ENCODE measurements at regions not wholly inside any gene's neighbourhood (a gene's known extent, or its start where the extent isn't known, plus 50 kb on each side); places are given as distances from the start of the nearest gene placed in this dataset.

- no peaks in the 10 kb centered on the region for H3K9me3 Mint-ChIP-seq
- H3K27me3 Mint-ChIP-seq (ENCODE audit: low read depth), result peaks cover 6% of the 10 kb centered on the region
- H3K4me3 Mint-ChIP-seq, result no peak overlapping the region
- no peak for ATAC-seq
- no peaks in the 10 kb centered on the region for H3K36me3 Mint-ChIP-seq (ENCODE audit: insufficient read depth)
- DNase-seq, result no peak
- H3K4me1 Mint-ChIP-seq (ENCODE audit: low read depth), result no peaks in the 10 kb centered on the region
These were observed 537.6 kb downstream of the TCERG1L start for GRCh38 chr10:130773941-130774340.

GRCh38 chr10:130774871-130775270 is 536.6 kb downstream of the TCERG1L start:
- no peak overlapping the region for H3K4me3 Mint-ChIP-seq
- peaks cover 6% of the 10 kb centered on the region for H3K27me3 Mint-ChIP-seq (ENCODE audit: low read depth)
- no peaks in the 10 kb centered on the region for H3K9me3 Mint-ChIP-seq
- DNase-seq (no peak), ATAC-seq (no peak)
- no peaks in the 10 kb centered on the region for H3K36me3 Mint-ChIP-seq (ENCODE audit: insufficient read depth)
- H3K4me1 Mint-ChIP-seq (ENCODE audit: low read depth), result no peaks in the 10 kb centered on the region

- Mint-ChIP-seq H3K36me3 (ENCODE audit: insufficient read depth) (no peaks in the 10 kb centered on the region), H3K27me3 (ENCODE audit: low read depth) (peaks cover 6% of the 10 kb centered on the region), H3K4me3 (no peak overlapping the region), H3K9me3 (no peaks in the 10 kb centered on the region), H3K4me1 (ENCODE audit: low read depth) (no peaks in the 10 kb centered on the region)
- DNase-seq, result no peak
- no peak for ATAC-seq
These were observed 536.2 kb downstream of the TCERG1L start for GRCh38 chr10:130775311-130775710.

- Mint-ChIP-seq H3K9me3 (no peaks in the 10 kb centered on the region), H3K4me1 (ENCODE audit: low read depth) (no peaks in the 10 kb centered on the region), H3K4me3 (no peak overlapping the region), H3K27me3 (ENCODE audit: low read depth) (peaks cover 6% of the 10 kb centered on the region), H3K36me3 (ENCODE audit: insufficient read depth) (no peaks in the 10 kb centered on the region)
- DNase-seq (no peak), ATAC-seq (no peak)
These were observed 534.8 kb downstream of the TCERG1L start for GRCh38 chr10:130776724-130777123.

GRCh38 chr10:130777507-130778165 is 533.9 kb downstream of the TCERG1L start:
- peaks cover 6% of the 10 kb centered on the region for H3K27me3 Mint-ChIP-seq (ENCODE audit: low read depth)
- no peaks in the 10 kb centered on the region for H3K36me3 Mint-ChIP-seq (ENCODE audit: insufficient read depth)
- H3K9me3 Mint-ChIP-seq, result no peaks in the 10 kb centered on the region
- no peaks in the 10 kb centered on the region for H3K4me1 Mint-ChIP-seq (ENCODE audit: low read depth)
- no peak overlapping the region for H3K4me3 Mint-ChIP-seq
- ATAC-seq (no peak), DNase-seq (no peak)

- Mint-ChIP-seq H3K9me3 (no peaks in the 10 kb centered on the region), H3K4me3 (no peak overlapping the region), H3K36me3 (ENCODE audit: insufficient read depth) (no peaks in the 10 kb centered on the region), H3K27me3 (ENCODE audit: low read depth) (peaks cover 4% of the 10 kb centered on the region), H3K4me1 (ENCODE audit: low read depth) (no peaks in the 10 kb centered on the region)
- ATAC-seq (no peak), DNase-seq (no peak)
These were observed 533.4 kb downstream of the TCERG1L start for GRCh38 chr10:130778166-130778545.

- no peak for DNase-seq
- Mint-ChIP-seq H3K27me3 (ENCODE audit: low read depth) (no peaks in the 10 kb centered on the region), H3K9me3 (no peaks in the 10 kb centered on the region), H3K4me1 (ENCODE audit: low read depth) (no peaks in the 10 kb centered on the region), H3K4me3 (no peak overlapping the region), H3K36me3 (ENCODE audit: insufficient read depth) (no peaks in the 10 kb centered on the region)
- no peak for ATAC-seq
These were observed 530.8 kb downstream of the TCERG1L start for GRCh38 chr10:130780763-130781162.

- DNase-seq (no peak), ATAC-seq (no peak)
- Mint-ChIP-seq H3K4me1 (ENCODE audit: low read depth) (no peaks in the 10 kb centered on the region), H3K27me3 (ENCODE audit: low read depth) (no peaks in the 10 kb centered on the region), H3K36me3 (ENCODE audit: insufficient read depth) (no peaks in the 10 kb centered on the region), H3K9me3 (no peaks in the 10 kb centered on the region), H3K4me3 (no peak overlapping the region)
These were observed 530.3 kb downstream of the TCERG1L start for GRCh38 chr10:130781206-130781605.

- Mint-ChIP-seq H3K36me3 (ENCODE audit: insufficient read depth) (no peaks in the 10 kb centered on the region), H3K4me3 (no peak overlapping the region), H3K9me3 (no peaks in the 10 kb centered on the region), H3K27me3 (ENCODE audit: low read depth) (no peaks in the 10 kb centered on the region), H3K4me1 (ENCODE audit: low read depth) (no peaks in the 10 kb centered on the region)
- ATAC-seq (no peak), DNase-seq (no peak)
These were observed 529.9 kb downstream of the TCERG1L start for GRCh38 chr10:130781623-130782022.

- Mint-ChIP-seq H3K36me3 (ENCODE audit: insufficient read depth) (no peaks in the 10 kb centered on the region), H3K4me3 (no peak overlapping the region), H3K9me3 (no peaks in the 10 kb centered on the region), H3K27me3 (ENCODE audit: low read depth) (no peaks in the 10 kb centered on the region), H3K4me1 (ENCODE audit: low read depth) (no peaks in the 10 kb centered on the region)
- DNase-seq (no peak), ATAC-seq (no peak)
These were observed 529.1 kb downstream of the TCERG1L start for GRCh38 chr10:130782467-130782866.

GRCh38 chr10:130784326-130784725 is 527.2 kb downstream of the TCERG1L start:
- H3K4me1 Mint-ChIP-seq (ENCODE audit: low read depth), result no peaks in the 10 kb centered on the region
- no peaks in the 10 kb centered on the region for H3K27me3 Mint-ChIP-seq (ENCODE audit: low read depth)
- H3K9me3 Mint-ChIP-seq, result no peaks in the 10 kb centered on the region
- no peak for ATAC-seq
- no peak for DNase-seq
- H3K4me3 Mint-ChIP-seq, result no peak overlapping the region
- H3K36me3 Mint-ChIP-seq (ENCODE audit: insufficient read depth), result no peaks in the 10 kb centered on the region

GRCh38 chr10:130786365-130786966 is 525.1 kb downstream of the TCERG1L start:
- no peak for DNase-seq

GRCh38 chr10:130787243-130787642 is 524.3 kb downstream of the TCERG1L start:
- Mint-ChIP-seq H3K4me1 (ENCODE audit: low read depth) (no peaks in the 10 kb centered on the region), H3K27me3 (ENCODE audit: low read depth) (no peaks in the 10 kb centered on the region), H3K36me3 (ENCODE audit: insufficient read depth) (no peaks in the 10 kb centered on the region), H3K4me3 (no peak overlapping the region), H3K9me3 (no peaks in the 10 kb centered on the region)
- ATAC-seq, result no peak
- DNase-seq, result no peak

More at GRCh38 chr10:130786365-130786966, 525.1 kb downstream of the TCERG1L start:
- Mint-ChIP-seq H3K4me3 (no peak overlapping the region), H3K36me3 (ENCODE audit: insufficient read depth) (no peaks in the 10 kb centered on the region), H3K4me1 (ENCODE audit: low read depth) (no peaks in the 10 kb centered on the region), H3K9me3 (no peaks in the 10 kb centered on the region), H3K27me3 (ENCODE audit: low read depth) (no peaks in the 10 kb centered on the region)
- no peak for ATAC-seq

GRCh38 chr10:130787821-130788220 is 523.7 kb downstream of the TCERG1L start:
- ATAC-seq (no peak), DNase-seq (no peak)
- Mint-ChIP-seq H3K9me3 (no peaks in the 10 kb centered on the region), H3K27me3 (ENCODE audit: low read depth) (no peaks in the 10 kb centered on the region), H3K4me1 (ENCODE audit: low read depth) (no peaks in the 10 kb centered on the region), H3K4me3 (no peak overlapping the region), H3K36me3 (ENCODE audit: insufficient read depth) (no peaks in the 10 kb centered on the region)

- DNase-seq, result no peak
- H3K4me3 Mint-ChIP-seq, result no peak overlapping the region
- no peaks in the 10 kb centered on the region for H3K36me3 Mint-ChIP-seq (ENCODE audit: insufficient read depth)
- H3K4me1 Mint-ChIP-seq (ENCODE audit: low read depth), result no peaks in the 10 kb centered on the region
- ATAC-seq, result no peak
- no peaks in the 10 kb centered on the region for H3K27me3 Mint-ChIP-seq (ENCODE audit: low read depth)
- no peaks in the 10 kb centered on the region for H3K9me3 Mint-ChIP-seq
These were observed 521.2 kb downstream of the TCERG1L start for GRCh38 chr10:130790339-130790738.

Measured in activated T-cell treated with anti-CD3 and anti-CD28 coated beads, Interleukin-2, amount 50 U/mL, for 4 hours (primary cell).